ENCODE measurements at regions not wholly inside any gene's neighbourhood (a gene's known extent, or its start where the extent isn't known, plus 50 kb on each side); places are given as distances from the start of the nearest gene placed in this dataset.

DNA sequence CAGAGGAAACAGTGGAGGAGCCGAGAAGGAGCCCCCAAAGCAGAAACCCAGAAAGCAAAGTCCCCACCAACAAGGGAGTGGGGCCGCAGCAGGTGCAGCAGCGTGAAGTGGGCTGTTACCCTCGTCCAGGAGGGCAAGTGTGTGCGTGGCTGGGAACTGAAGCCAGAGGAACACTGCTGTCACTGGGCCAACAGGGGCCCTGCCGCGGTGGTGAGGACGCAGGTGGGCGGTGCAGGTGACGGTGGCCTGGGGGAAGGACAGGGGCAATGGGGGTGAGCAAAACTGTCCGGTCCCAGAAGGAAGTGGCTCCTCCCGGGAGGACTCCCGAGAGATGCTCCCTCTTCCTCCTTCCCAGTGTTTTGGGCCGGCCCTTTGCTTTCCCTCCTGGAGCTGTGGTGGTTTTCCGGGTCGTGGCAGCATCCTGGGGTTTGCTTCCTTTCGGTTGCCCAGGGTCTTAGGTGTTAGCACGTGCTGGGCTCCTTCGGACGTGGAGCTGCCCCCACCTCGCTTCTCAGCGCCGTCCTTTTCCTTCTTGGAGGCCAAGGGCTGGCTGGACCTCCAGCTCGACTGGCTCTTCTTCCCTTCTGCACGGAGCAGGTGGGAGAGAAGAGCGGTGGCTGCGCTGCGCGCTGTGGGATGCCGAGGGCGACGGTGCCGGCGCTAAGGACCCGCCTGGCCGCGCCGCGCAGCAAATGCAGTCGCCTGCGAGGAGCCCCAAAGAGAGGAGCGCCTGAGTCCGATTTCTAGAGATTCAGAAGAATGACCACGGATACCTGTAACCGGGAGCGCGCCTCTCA lies 62.7 kb upstream of the SLC2A12 start:
- FAIRE-seq (no peak), DNase-seq (ENCODE audit: low read depth, low spot score) (no peak)
- intact Hi-C loops (cut with micrococcal nuclease): no loop called here
- H2AFZ ChIP-seq (ENCODE audit: low read depth, low read length): no peak overlapping the region
- peaks cover 9 to 13% of the 10 kb centered on the region in 2 experiments for H3K27me3 ChIP-seq (ENCODE audit: control insufficient read depth in 2 of 2, insufficient read depth in 2 of 2, low read length in 2 of 2)
- TF ChIP-seq POLR2AphosphoS5 (IDR thresholded peaks at IDR 0.05; ENCODE audit: insufficient read depth, low read depth, low read length) (no peak), EZH2 (IDR thresholded peaks at IDR 0.05; ENCODE audit: borderline replicate concordance, low read depth, low read length, severe bottlenecking) (no peak), GATA2 (IDR thresholded peaks at IDR 0.05; ENCODE audit: insufficient read depth, insufficient read length, low read depth, low read length) (no peak), CTCF (IDR thresholded peaks at IDR 0.05; ENCODE audit: extremely low read depth in 1 of 2, insufficient read depth in 1 of 2, low read depth in 1 of 2, low read length in 2 of 2) (no peak), FOS (IDR thresholded peaks at IDR 0.05; ENCODE audit: borderline replicate concordance, insufficient read depth, low read length) (no peak), POLR2A (IDR thresholded peaks at IDR 0.05; ENCODE audit: low read depth, low read length) (no peak), JUN (IDR thresholded peaks at IDR 0.05; ENCODE audit: borderline replicate concordance, insufficient read depth, insufficient read length, low read depth) (no peak), MYC (IDR thresholded peaks at IDR 0.05; ENCODE audit: low read depth, low read length) (no peak)
- TF ChIP-seq, protein P1, sequence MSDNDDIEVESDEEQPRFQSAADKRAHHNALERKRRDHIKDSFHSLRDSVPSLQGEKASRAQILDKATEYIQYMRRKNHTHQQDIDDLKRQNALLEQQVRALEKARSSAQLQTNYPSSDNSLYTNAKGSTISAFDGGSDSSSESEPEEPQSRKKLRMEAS (IDR thresholded peaks at IDR 0.05; ENCODE audit: insufficient read depth, insufficient read length): no peak
- no peaks in the 10 kb centered on the region for H3K4me1 ChIP-seq (ENCODE audit: control insufficient read depth, extremely low read depth, insufficient read depth, low read length)
- H4K20me1 ChIP-seq (replicated peaks; ENCODE audit: control insufficient read depth, extremely low read depth, insufficient read depth, low read length): no peaks in the 10 kb centered on the region
- dilution Hi-C loops (cut with MboI; ENCODE audit: extremely low pct_ligation_motif_present, low sequenced_read_pairs): no loop called here
- H3K4me3 ChIP-seq (replicated peaks in 1 of 3; ENCODE audit: insufficient read depth in 1 of 3, low read depth in 1 of 3, low read length in 3 of 3): no peak overlapping the region
- CTCF ChIA-PET: interaction anchor here (1.9 to 2.3 kb wide), 2 partner anchors 8 to 825 kb away, joined by 11 to 15 read pairs; no protein-coding TSS in a partner anchor
- no peaks in the 10 kb centered on the region for H3K36me3 ChIP-seq (ENCODE audit: control insufficient read depth in 2 of 2, extremely low read depth in 1 of 2, insufficient read depth in 2 of 2, low read length in 2 of 2)
- no TSS peak for BruUV-seq (replicated peaks)
- H3K9ac ChIP-seq (replicated peaks; ENCODE audit: extremely low read depth, insufficient read depth, low read length): no peak overlapping the region
- H3K9me1 ChIP-seq (replicated peaks; ENCODE audit: control insufficient read depth, extremely low read depth, insufficient read depth, low read length): no peaks in the 10 kb centered on the region
- H3K9me3 ChIP-seq (replicated peaks; ENCODE audit: control insufficient read depth, insufficient read depth, low read length): no peaks in the 10 kb centered on the region
- no peaks in the 10 kb centered on the region for H3K79me2 ChIP-seq (ENCODE audit: control insufficient read depth, insufficient read depth, low read length)
- H3K27ac ChIP-seq (ENCODE audit: insufficient read depth, low read depth, low read length): no peak overlapping the region
- H3K4me2 ChIP-seq (ENCODE audit: insufficient read depth, low read length): no peak overlapping the region
- POLR2A ChIA-PET: interaction anchor here (0.6 kb wide), 1 partner anchor 29 kb away, joined by 11 read pairs; no protein-coding TSS in a partner anchor
